ENCODE measurements at regions not wholly inside any gene's neighbourhood (a gene's known extent, or its start where the extent isn't known, plus 50 kb on each side); places are given as distances from the start of the nearest gene placed in this dataset.
A peak's percentile ranks its signal among the peaks of the same experiment; 100 is the strongest.
"Not testable (repeated sequence)": the region's sequence is repeated elsewhere in the genome, so short reads cannot be mapped to it uniquely, and the experiment has no call there.

GRCh38 chr6:168960551-168961263 is 292.9 kb downstream of the THBS2 start:
- no peak for DNase-seq

GRCh38 chr6:168959696-168960095 is 293.9 kb downstream of the THBS2 start:
- no peak for DNase-seq

- peak; percentile 37 to 50 for DNase-seq
Measured at GRCh38 chr6:168956884-168957730, 296.5 kb downstream of the THBS2 start.

- DNase-seq: no peak
Measured at GRCh38 chr6:168956141-168956838, 297.4 kb downstream of the THBS2 start.

- DNase-seq: no peak
Measured at GRCh38 chr6:168953461-168953860, 300.2 kb downstream of the THBS2 start.

- DNase-seq: no peak
Measured at GRCh38 chr6:168951217-168951616, 302.4 kb downstream of the THBS2 start.

GRCh38 chr6:168950858-168951214 is 302.8 kb downstream of the THBS2 start:
- no peak for DNase-seq

- no peak for DNase-seq
Measured at GRCh38 chr6:168949981-168950857, 303.4 kb downstream of the THBS2 start.

GRCh38 chr6:168948990-168949531 is 304.6 kb downstream of the THBS2 start:
- no peak for DNase-seq

- no peak for DNase-seq
Measured at GRCh38 chr6:168948002-168948401, 305.6 kb downstream of the THBS2 start.

GRCh38 chr6:168943231-168943905 is 310.3 kb downstream of the THBS2 start:
- DNase-seq: no peak

GRCh38 chr6:168942646-168943045 is 311.0 kb downstream of the THBS2 start:
- DNase-seq: no peak

GRCh38 chr6:168941036-168941435 is 312.6 kb downstream of the THBS2 start:
- DNase-seq: no peak

- no peak for DNase-seq
Measured at GRCh38 chr6:168939796-168940195, 313.9 kb downstream of the THBS2 start.

- DNase-seq: no peak
Measured at GRCh38 chr6:168939041-168939440, 314.6 kb downstream of the THBS2 start.

- DNase-seq: no peak
Measured at GRCh38 chr6:168938546-168938945, 315.1 kb downstream of the THBS2 start.

GRCh38 chr6:168937054-168937453 is 316.6 kb downstream of the THBS2 start:
- no peak for DNase-seq

GRCh38 chr6:168935628-168936010 is 318.0 kb downstream of the THBS2 start:
- DNase-seq: no peak

GRCh38 chr6:168934660-168935627 is 318.7 kb downstream of the THBS2 start:
- DNase-seq: no peak

GRCh38 chr6:168932171-168932570 is 321.5 kb downstream of the THBS2 start:
- DNase-seq: not testable (repeated sequence)

- DNase-seq: not testable (repeated sequence)
Measured at GRCh38 chr6:168931072-168931471, 322.6 kb downstream of the THBS2 start.

All from CD4-positive, alpha-beta T cell treated with Interferon alpha-2 for 1 hour (primary cell).